Mucosa of rectum (tissue), 2 donors: ENCODE measurements at regions not wholly inside any gene's neighbourhood (a gene's known extent, or its start where the extent isn't known, plus 50 kb on each side); places are given as distances from the start of the nearest gene placed in this dataset.

Experiments used
- H3K27ac ChIP-seq, 2 donors: one replicate each; pipeline ENCODE4 v1.7.0; 2013; ENCODE audit warnings: inconsistent platforms in 2 of 2, low read depth in 2 of 2, low read length in 2 of 2
- H3K27me3 ChIP-seq, 2 donors: one replicate each; pipeline ENCODE4 v1.7.0; 2013; ENCODE audit warnings: low read length in 2 of 2; ENCODE audit not compliant: control insufficient read depth in 2 of 2, insufficient read depth in 2 of 2
- H3K36me3 ChIP-seq, 2 donors: one replicate each; pipeline ENCODE4 v1.7.0; 2013; ENCODE audit warnings: low read length in 2 of 2; ENCODE audit not compliant: control insufficient read depth in 2 of 2, insufficient read depth in 2 of 2
- H3K4me1 ChIP-seq, 2 donors: one replicate each; pipeline ENCODE4 v1.7.0; 2013; ENCODE audit warnings: low read length in 2 of 2, mild to moderate bottlenecking in 1 of 2; ENCODE audit not compliant: control insufficient read depth in 2 of 2, insufficient read depth in 2 of 2
- H3K4me3 ChIP-seq, 2 donors: one replicate each; pipeline ENCODE4 v1.7.0; 2013; ENCODE audit warnings: low read length in 2 of 2
- H3K9ac ChIP-seq, 2 donors: one replicate each; pipeline ENCODE4 v1.7.0; 2013; ENCODE audit warnings: low read length in 2 of 2, low read depth in 1 of 2, mild to moderate bottlenecking in 1 of 2
- H3K9me3 ChIP-seq, 2 donors: one replicate each; pipeline ENCODE4 v1.7.0; 2013; ENCODE audit warnings: low read length in 2 of 2; ENCODE audit not compliant: control insufficient read depth in 2 of 2
- donor health status: healthy.
- donor health status: Normal muscosa, but diverticular disease.

- H3K27me3 ChIP-seq = peaks cover 0 to under 1% of the 10 kb centered on the region in 2 donors
- H3K9ac ChIP-seq = no peak overlapping the region
- no peaks in the 10 kb centered on the region for H3K36me3 ChIP-seq
These were observed 1044.0 kb downstream of the IGSF11 start for GRCh38 chr3:117990627-117991026.

GRCh38 chr3:117995842-117996437 is 1038.7 kb downstream of the IGSF11 start:
- Histone ChIP-seq H3K36me3 (no peaks in the 10 kb centered on the region), H3K9ac (no peak overlapping the region), H3K4me3 (peak overlapping the region in 1 of 2 donors; percentile 38), H3K27me3 (peaks cover 3 to 4% of the 10 kb centered on the region in 2 donors), H3K27ac (no peak overlapping the region), H3K9me3 (no peaks in the 10 kb centered on the region), H3K4me1 (peaks cover 0 to 4% of the 10 kb centered on the region in 2 donors)

More at GRCh38 chr3:117990627-117991026, 1044.0 kb downstream of the IGSF11 start:
- Histone ChIP-seq H3K9me3 (no peaks in the 10 kb centered on the region), H3K27ac (no peak overlapping the region), H3K4me3 (no peak overlapping the region), H3K4me1 (no peaks in the 10 kb centered on the region)

GRCh38 chr3:117997201-117998049 is 1037.2 kb downstream of the IGSF11 start:
- Histone ChIP-seq H3K4me3 (peak overlapping the region; percentile 60 to 68), H3K27me3 (peaks cover 3 to 4% of the 10 kb centered on the region in 2 donors), H3K9ac (peak overlapping the region; percentile 15 to 35), H3K36me3 (no peaks in the 10 kb centered on the region), H3K27ac (no peak overlapping the region), H3K9me3 (no peaks in the 10 kb centered on the region), H3K4me1 (peaks cover 0 to 4% of the 10 kb centered on the region in 2 donors)

- Histone ChIP-seq H3K4me3 (no peak overlapping the region), H3K4me1 (peaks cover 0 to 4% of the 10 kb centered on the region in 2 donors), H3K9me3 (no peaks in the 10 kb centered on the region), H3K27me3 (peaks cover 3 to 4% of the 10 kb centered on the region in 2 donors), H3K36me3 (no peaks in the 10 kb centered on the region), H3K9ac (no peak overlapping the region), H3K27ac (no peak overlapping the region)
These were observed 1036.6 kb downstream of the IGSF11 start for GRCh38 chr3:117998071-117998470.

GRCh38 chr3:118000219-118000618 is 1034.4 kb downstream of the IGSF11 start:
- H3K27ac ChIP-seq = no peak overlapping the region

GRCh38 chr3:118001380-118001779 is 1033.3 kb downstream of the IGSF11 start:
- H3K27me3 ChIP-seq = peaks cover 0 to 3% of the 10 kb centered on the region in 2 donors
- H3K4me1 ChIP-seq = peaks cover 0 to 4% of the 10 kb centered on the region in 2 donors
- no peak overlapping the region for H3K27ac ChIP-seq

More at GRCh38 chr3:118000219-118000618, 1034.4 kb downstream of the IGSF11 start:
- H3K27me3 ChIP-seq = peaks cover 3 to 4% of the 10 kb centered on the region in 2 donors
- no peaks in the 10 kb centered on the region for H3K9me3 ChIP-seq
- no peak overlapping the region for H3K4me3 ChIP-seq
- H3K36me3 ChIP-seq = no peaks in the 10 kb centered on the region
- H3K4me1 ChIP-seq = peaks cover 0 to 4% of the 10 kb centered on the region in 2 donors
- H3K9ac ChIP-seq = no peak overlapping the region

GRCh38 chr3:118011910-118012309 is 1022.7 kb downstream of the IGSF11 start:
- Histone ChIP-seq H3K36me3 (no peaks in the 10 kb centered on the region), H3K4me1 (no peaks in the 10 kb centered on the region), H3K27me3 (no peaks in the 10 kb centered on the region), H3K9me3 (peaks cover 0 to 2% of the 10 kb centered on the region in 2 donors), H3K9ac (no peak overlapping the region), H3K4me3 (no peak overlapping the region), H3K27ac (no peak overlapping the region)

More at GRCh38 chr3:118001380-118001779, 1033.3 kb downstream of the IGSF11 start:
- no peaks in the 10 kb centered on the region for H3K36me3 ChIP-seq
- no peak overlapping the region for H3K9ac ChIP-seq
- no peak overlapping the region for H3K4me3 ChIP-seq
- no peaks in the 10 kb centered on the region for H3K9me3 ChIP-seq

GRCh38 chr3:118029049-118029448 is 1005.6 kb downstream of the IGSF11 start:
- no peaks in the 10 kb centered on the region for H3K27me3 ChIP-seq
- H3K9me3 ChIP-seq = peaks cover 0 to 5% of the 10 kb centered on the region in 2 donors
- H3K4me3 ChIP-seq = no peak overlapping the region
- H3K27ac ChIP-seq = no peak overlapping the region
- no peaks in the 10 kb centered on the region for H3K36me3 ChIP-seq
- H3K4me1 ChIP-seq = no peaks in the 10 kb centered on the region
- no peak overlapping the region for H3K9ac ChIP-seq

- H3K27ac ChIP-seq = no peak overlapping the region
- no peaks in the 10 kb centered on the region for H3K36me3 ChIP-seq
- H3K9me3 ChIP-seq = no peaks in the 10 kb centered on the region
- H3K9ac ChIP-seq = no peak overlapping the region
- no peaks in the 10 kb centered on the region for H3K4me1 ChIP-seq
- H3K4me3 ChIP-seq = no peak overlapping the region
- H3K27me3 ChIP-seq = no peaks in the 10 kb centered on the region
These were observed 998.4 kb downstream of the IGSF11 start for GRCh38 chr3:118036215-118036614.

- H3K36me3 ChIP-seq = no peaks in the 10 kb centered on the region
- H3K4me1 ChIP-seq = no peaks in the 10 kb centered on the region
- peaks cover 0 to 6% of the 10 kb centered on the region in 2 donors for H3K9me3 ChIP-seq
- H3K27ac ChIP-seq = no peak overlapping the region
- no peaks in the 10 kb centered on the region for H3K27me3 ChIP-seq
- H3K4me3 ChIP-seq = no peak overlapping the region
- no peak overlapping the region for H3K9ac ChIP-seq
These were observed 979.3 kb downstream of the IGSF11 start for GRCh38 chr3:118055381-118055780.
